GM23248 (cell line): ENCODE measurements at regions not wholly inside any gene's neighbourhood (a gene's known extent, or its start where the extent isn't known, plus 50 kb on each side); places are given as distances from the start of the nearest gene placed in this dataset.

ENCODE experiments used
- EZH2 ChIP-seq: fragments of 200-600 bp; sonication (generic); IDR thresholded peaks from 2 replicates; pipeline ENCODE4 v1.6.1; 2018; ENCODE audit warnings: antibody characterized with exemption, mild to moderate bottlenecking; ENCODE audit not compliant: insufficient read depth, poor library complexity, severe bottlenecking
- EZH2phosphoT487 ChIP-seq: fragments of 200-600 bp; sonication (generic); IDR thresholded peaks from 2 replicates; pipeline ENCODE4 v1.6.1; 2018; ENCODE audit warnings: antibody characterized with exemption, moderate library complexity, mild to moderate bottlenecking, low read depth; ENCODE audit not compliant: insufficient read depth

DNA sequence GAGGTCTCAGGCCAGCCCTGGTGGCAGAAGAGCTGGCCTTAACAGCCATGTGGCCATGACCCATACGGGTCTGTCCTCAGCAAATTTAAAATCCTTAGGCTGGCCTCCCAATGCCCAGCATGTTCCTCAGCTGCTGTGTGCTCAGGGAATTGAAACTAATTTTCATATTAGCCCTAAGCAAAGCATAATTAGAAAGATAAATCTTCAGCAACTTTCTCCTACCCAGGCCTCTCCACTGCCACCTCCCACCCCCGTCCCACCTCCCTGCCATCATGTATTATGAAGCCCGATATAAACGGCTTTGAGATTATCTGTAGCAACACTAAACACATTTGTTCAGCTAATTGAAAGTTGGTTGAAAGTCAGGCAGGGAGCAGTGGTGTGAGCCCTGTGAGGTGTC, 178.8 kb upstream of the NTM start:
- TF ChIP-seq EZH2phosphoT487 (no peak), EZH2 (no peak)
